ENCODE measurements at regions not wholly inside any gene's neighbourhood (a gene's known extent, or its start where the extent isn't known, plus 50 kb on each side); places are given as distances from the start of the nearest gene placed in this dataset.

DNA sequence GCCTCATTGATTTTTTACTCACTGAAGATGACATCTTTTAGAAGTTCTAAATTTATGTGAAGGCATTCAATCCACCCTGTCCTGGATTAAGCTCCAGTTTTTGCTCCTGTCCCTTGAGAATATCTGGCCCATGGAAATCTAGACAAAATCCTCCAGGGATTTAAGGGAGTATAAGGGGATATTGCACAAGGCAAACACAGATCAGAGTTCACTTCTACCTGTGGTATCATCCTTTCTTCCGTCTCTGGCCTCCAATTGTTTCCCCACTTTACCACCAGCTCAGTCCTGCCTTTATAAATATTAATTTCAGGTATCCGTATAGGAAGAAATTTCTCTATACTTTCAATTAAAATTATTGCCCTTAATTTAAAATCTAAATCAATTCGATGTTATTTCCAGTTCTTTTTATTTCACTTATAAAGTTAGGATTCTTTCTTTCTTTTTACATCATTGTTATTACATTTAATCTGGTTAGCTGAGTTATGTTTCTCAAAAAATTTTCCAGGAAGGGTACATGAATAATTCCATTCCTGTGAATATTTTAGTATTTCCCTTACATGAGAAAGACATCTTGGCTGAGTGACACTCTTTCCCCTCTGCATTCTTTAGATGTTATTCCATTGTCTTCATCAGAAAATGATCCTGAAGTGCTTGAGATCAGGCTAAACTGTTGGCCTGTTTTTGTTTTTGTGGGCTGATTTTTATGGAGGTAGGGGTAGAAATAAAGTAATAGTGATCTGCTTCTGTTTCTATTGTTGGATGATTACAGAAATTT is 194.3 kb upstream of the MAP3K1 start:
- DNase-seq (ENCODE audit: low spot score) = no peak

DNA sequence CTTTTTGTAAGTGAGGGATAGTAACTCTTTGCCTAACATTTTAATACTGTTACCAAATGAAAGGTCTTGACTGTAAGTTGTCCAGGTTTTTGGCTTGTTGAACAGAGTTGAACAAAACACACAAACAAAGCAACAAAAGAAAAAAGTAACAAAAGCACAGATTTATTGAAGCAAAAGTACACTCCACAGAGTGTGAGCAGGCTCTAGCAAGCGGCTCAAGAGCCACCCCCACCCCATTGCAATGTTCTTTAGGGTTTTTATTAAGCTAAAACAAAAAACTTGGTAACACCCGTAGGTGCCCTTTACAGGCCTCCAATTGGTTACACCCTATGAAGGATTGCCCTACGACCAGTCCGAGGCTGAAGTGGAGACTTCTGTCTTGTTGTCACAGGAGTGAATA is 197.4 kb upstream of the MAP3K1 start:
- DNase-seq (ENCODE audit: low spot score) = no peak

DNA sequence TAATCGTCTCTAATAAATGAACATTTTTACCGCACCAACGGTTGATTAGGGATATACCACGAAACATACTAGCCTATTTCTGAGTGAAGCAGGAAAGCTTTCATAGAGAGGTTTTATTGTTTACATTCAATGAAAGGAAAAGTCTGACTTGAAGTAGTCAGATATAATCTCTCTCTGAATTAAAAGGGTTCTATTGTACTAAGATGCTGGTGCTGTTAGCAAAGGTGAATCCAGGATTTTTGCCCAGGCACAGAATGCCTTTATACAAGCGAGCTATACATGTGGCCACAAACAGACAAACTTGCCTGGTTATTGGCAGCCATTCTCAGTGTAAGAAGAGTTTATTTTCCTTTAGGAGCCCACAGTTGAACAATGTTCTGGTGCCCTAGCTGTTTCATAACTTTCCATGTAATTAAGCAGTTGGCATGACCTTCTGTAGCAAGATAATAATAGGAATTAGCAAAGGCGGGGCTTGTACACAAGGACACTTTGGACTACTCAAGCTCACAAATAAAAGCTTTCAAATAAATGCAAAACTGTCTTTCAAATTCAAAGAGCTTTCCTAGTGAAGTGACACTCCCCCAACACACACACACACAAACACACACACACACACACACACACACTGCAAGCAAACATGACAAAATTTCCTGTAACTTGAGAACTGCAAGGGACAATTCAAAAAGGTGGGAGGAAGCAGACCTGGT is 198.7 kb upstream of the MAP3K1 start:
- no peak for DNase-seq (ENCODE audit: low spot score)

DNA sequence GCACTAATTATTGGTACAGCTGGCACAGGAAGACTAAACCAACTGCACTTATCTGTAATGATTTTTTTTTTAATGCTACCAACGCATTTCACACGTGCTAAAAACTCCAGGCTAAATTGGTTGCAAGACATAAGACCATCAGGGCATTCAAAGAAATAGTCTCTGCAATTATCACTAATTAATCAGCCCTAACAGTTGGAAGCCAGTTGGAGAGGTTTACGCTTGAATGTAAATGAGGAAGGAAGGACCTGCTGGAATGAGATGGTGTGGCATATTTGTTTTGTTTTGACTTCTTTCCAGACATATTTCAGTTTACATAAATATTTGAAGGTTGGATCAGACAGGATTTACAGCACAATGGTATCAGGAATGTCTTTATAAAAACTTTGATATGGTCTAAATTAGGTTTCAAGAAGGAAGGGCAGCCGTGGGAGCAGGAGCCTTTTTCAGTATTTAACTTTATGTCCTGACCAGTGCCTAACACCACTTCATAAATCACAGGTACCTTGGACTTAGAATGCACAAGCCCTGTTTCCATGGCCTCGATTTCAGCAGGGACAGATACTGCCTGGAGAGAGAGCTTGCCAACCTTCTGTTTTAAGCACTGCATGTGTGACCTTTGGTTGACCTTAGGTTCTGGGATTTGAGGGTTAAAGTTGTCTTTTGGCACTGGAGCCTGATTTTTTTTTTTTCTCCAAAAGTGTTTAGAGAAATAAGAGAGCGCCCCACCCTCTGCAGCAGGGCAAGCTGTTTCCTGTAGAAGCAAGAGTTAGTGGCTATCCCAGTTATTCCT is 199.8 kb upstream of the MAP3K1 start:
- DNase-seq (ENCODE audit: low spot score) = no peak

DNA sequence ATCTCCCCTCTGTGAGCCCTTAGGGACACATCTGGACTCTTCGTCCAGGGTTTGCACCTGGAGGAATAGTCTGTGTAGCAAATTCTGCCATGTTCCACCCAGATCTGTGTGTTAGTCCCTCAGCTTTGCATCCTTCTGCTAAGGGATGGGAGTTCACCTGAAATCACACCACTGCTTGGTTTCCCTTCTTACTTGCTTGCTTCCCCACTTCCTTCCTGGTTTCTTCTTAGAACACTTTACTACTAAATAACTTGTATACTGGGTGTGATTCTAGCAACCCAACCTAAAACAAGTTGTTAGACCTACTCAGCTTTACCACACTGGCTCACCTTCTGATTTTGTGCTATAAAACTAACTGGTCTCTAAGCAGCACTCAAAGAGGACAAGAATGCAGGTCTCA is 202.6 kb upstream of the MAP3K1 start:
- DNase-seq (ENCODE audit: low spot score) = no peak

GRCh38 chr5:56612353-56612752 is 203.0 kb upstream of the MAP3K1 start:
- DNase-seq (ENCODE audit: low spot score) = no peak

GRCh38 chr5:56610093-56610698 is 205.2 kb upstream of the MAP3K1 start:
- no peak for DNase-seq (ENCODE audit: low spot score)

GRCh38 chr5:56608217-56608925 is 207.0 kb upstream of the MAP3K1 start:
- no peak for DNase-seq (ENCODE audit: low spot score)

- no peak for DNase-seq (ENCODE audit: low spot score)
Observed at GRCh38 chr5:56607551-56607950, 207.8 kb upstream of the MAP3K1 start.

GRCh38 chr5:56607074-56607473 is 208.3 kb upstream of the MAP3K1 start:
- DNase-seq (ENCODE audit: low spot score) = no peak

DNA sequence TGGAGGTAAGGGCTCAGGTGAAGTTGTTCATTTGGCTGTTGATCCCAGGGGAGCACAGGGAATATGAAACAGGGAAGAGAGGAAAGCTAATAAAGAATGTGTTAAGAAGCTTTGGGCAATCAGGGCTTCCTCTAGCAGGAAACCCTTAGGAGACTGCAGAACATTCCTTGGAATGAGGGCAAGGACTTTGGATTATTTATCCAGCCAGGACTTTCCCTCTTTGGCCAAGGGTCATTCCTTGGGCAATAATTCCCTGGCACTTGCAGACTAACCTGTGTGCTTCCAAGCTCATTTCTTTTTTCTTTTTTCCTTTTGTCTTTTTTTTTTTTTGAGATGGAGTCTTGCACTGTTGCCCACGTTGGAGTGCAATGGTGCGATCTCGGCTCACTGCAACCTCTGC is 209.2 kb upstream of the MAP3K1 start:
- no peak for DNase-seq (ENCODE audit: low spot score)

DNA sequence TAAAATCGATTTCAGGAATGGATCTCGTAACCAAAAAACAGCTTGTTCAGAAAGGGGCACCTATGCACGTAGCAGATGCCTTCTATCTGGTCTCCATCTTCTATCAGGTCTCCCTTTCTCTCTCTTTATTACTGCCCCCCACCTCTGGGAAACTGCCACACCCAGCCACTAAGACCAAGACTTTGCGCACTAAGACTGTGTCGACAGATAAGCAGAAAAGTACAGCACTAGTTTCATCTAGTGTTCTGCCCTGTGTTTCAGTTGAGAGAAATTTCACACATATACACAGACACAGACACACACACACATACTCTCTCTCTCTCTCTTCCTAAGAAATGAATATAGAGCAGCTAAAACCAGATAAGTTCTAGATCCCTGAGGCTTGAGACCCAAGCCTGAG is 210.1 kb upstream of the MAP3K1 start:
- no peak for DNase-seq (ENCODE audit: low spot score)

- no peak for DNase-seq (ENCODE audit: low spot score)
Observed at GRCh38 chr5:56601641-56602071, 213.7 kb upstream of the MAP3K1 start.

DNA sequence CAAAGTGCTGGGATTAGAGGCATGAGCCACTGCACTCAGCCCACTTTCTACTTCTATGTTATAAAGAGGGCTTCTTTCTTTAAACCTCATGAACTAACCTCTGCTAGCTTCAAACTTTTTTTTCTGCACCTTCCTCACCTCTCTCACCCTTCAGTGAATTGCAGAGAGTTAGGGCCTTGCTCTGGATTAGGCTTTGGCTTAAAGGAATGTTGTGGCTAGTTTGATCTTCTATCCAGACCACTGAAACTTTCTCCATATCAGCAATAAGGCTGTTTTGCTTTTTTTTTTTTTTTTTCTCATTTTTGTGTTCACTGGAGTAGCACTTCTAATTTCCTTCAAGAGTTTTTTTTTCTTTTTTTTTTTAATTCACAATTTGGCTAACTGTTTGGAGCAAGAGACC is 216.4 kb upstream of the MAP3K1 start:
- DNase-seq (ENCODE audit: low spot score) = no peak

DNA sequence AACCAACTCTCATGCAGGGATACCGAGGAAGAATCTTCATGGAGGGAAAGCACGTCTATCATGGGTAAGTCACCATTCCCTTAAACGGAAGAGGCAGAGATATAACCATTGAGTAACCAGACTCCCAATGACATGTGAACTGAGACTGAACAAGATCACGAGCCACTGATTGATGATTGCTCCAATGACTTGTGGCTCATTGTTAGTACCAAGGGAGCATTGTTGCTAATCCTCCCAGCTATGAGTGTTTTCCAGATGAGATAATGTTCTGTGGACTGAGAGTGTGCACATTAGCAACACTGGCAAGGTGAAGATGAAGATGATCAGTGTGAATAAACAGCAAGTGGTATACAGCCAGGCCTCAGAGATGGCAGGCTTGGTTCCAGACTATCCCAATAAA is 219.2 kb upstream of the MAP3K1 start:
- DNase-seq (ENCODE audit: low spot score) = no peak

DNA sequence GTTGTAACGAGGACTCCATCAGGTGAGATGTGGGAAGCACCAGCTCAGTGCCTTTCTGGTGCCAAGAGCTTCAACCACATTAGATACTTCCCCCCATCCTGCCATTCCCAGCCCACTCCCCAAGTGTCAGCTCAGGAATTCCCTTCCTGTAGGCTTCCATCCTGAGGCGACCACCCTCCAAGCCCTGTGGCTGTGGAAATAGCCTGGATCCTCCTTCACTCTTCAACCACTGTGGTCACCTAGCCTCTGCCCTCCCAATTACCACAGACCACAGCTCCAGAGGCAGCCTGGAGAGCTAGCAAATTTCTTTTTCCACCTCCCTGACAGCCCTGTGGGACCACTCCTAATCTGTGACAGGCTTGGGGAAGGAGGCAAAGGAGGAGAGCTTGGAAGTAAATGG is 219.8 kb upstream of the MAP3K1 start:
- DNase-seq (ENCODE audit: low spot score) = no peak

DNA sequence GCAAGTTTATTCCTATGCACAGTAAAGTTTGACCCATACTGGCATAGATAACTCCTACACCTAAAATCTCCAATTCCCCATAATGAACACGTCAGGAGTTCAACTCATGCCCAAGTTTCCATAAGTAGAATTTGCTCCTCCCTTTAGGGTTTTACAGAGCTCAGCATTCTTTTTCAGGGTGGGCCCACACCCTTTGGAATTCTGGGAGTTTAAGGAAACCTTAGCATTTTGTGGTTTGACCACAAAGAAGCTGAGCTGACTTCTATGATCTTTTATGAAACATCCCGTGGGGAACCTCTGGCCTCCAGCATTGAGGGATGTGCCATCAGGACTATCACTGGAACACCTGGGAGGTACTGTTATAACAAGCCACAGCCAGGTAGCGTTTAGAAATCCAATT is 220.6 kb upstream of the MAP3K1 start:
- peak; percentile 25 for DNase-seq (ENCODE audit: low spot score)

GRCh38 chr5:56591081-56591480 is 224.3 kb upstream of the MAP3K1 start:
- no peak for DNase-seq (ENCODE audit: low spot score)

DNA sequence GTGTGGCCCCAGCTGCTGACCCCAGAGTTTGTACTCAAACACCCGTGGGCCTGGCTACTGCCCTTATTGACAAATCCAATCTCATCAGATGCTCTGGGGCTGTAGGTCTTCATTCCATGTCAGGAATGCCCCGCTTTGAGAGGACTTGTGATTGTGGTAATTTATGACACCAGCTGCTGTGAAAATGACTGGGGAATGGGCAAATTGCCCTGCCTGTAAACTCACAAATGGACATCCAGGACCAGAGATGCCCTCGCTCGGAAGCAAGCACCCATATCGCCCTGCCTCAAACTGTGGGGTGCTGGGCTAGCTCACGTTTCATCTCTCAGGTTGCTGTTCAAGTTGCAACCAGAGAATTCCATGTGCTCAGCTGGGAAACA is 225.9 kb upstream of the MAP3K1 start:
- no peak for DNase-seq (ENCODE audit: low spot score)

DNA sequence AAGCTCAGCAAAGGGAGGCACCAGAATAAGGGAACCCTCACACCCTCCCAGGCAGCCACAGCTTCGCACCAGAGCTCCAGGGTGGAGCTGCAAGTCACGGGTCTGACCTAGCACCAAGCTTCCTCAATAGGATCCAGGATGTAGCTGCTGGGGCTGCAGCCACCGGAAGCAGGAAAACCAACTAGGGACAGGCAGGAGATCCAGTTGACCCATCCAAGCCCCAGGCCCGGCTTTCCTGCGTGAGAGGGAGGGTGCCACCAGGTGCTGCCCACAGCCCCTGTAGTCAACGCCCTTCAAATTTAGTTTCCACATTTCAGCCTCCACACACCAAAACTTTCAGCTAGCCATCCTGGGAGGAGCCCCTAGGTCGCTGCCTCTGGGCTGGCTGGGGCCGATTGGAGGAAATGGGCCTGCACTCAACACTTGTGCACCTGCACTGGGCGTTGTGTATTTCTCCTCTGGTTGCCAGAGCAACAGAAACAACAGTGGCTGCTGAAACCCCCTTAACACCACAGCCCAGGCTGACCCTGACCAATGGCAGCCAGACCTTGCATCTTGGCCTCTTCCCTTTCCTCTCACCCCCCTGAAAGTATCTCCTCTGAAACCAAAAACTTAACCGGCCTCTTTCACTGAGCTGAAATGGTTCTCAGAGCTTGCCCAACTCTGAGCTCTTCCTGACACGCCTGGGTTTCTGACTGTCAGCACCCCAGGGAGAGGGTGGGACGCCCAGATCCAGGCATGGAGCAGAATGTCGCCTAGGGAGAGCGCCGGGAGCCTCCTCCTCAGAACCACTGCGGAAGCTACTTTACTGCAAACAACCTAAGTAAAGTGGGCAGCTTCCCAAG is 226.5 kb upstream of the MAP3K1 start:
- DNase-seq (ENCODE audit: low spot score) = no peak

- DNase-seq (ENCODE audit: low spot score) = no peak
Observed at GRCh38 chr5:56588131-56588487, 227.2 kb upstream of the MAP3K1 start.
